ENCODE measurements at regions not wholly inside any gene's neighbourhood (a gene's known extent, or its start where the extent isn't known, plus 50 kb on each side); places are given as distances from the start of the nearest gene placed in this dataset.

GRCh38 chr6:50213146-50213545 lies 163.4 kb upstream of the DEFB112 start:
- no peak for DNase-seq (ENCODE audit: low spot score)
- no peak overlapping the region for H3K4me3 ChIP-seq
- TF ChIP-seq CTCF (IDR thresholded peaks at IDR 0.05), result no peak
- no peak overlapping the region for H3K27ac ChIP-seq

GRCh38 chr6:50214937-50215336 lies 165.2 kb upstream of the DEFB112 start:
- TF ChIP-seq CTCF (IDR thresholded peaks at IDR 0.05), result no peak
- Histone ChIP-seq H3K27ac (no peak overlapping the region), H3K4me3 (no peak overlapping the region)
- DNase-seq (ENCODE audit: low spot score), result no peak

GRCh38 chr6:50217841-50218240 lies 168.1 kb upstream of the DEFB112 start:
- Histone ChIP-seq H3K27ac (no peak overlapping the region), H3K4me3 (no peak overlapping the region)
- DNase-seq (ENCODE audit: low spot score), result no peak
- TF ChIP-seq CTCF (IDR thresholded peaks at IDR 0.05), result no peak

GRCh38 chr6:50236164-50236563 lies 186.4 kb upstream of the DEFB112 start:
- no peak for DNase-seq (ENCODE audit: low spot score)
- no peak overlapping the region for H3K4me3 ChIP-seq
- TF ChIP-seq CTCF (IDR thresholded peaks at IDR 0.05), result no peak
- no peak overlapping the region for H3K27ac ChIP-seq

- DNase-seq (ENCODE audit: low spot score), result no peak
- Histone ChIP-seq H3K27ac (no peak overlapping the region), H3K4me3 (no peak overlapping the region)
- TF ChIP-seq CTCF (IDR thresholded peaks at IDR 0.05), result no peak
These were observed 190.1 kb upstream of the DEFB112 start for GRCh38 chr6:50239853-50240252.

- Histone ChIP-seq H3K27ac (no peak overlapping the region), H3K4me3 (no peak overlapping the region)
- no peak for DNase-seq (ENCODE audit: low spot score)
- no peak for TF ChIP-seq CTCF (IDR thresholded peaks at IDR 0.05)
These were observed 191.3 kb upstream of the DEFB112 start for GRCh38 chr6:50240986-50241385.

GRCh38 chr6:50249493-50249892 lies 199.8 kb upstream of the DEFB112 start:
- no peak for DNase-seq (ENCODE audit: low spot score)
- Histone ChIP-seq H3K27ac (no peak overlapping the region), H3K4me3 (no peak overlapping the region)
- no peak for TF ChIP-seq CTCF (IDR thresholded peaks at IDR 0.05)
